H1 (cell line): ENCODE measurements at regions not wholly inside any gene's neighbourhood (a gene's known extent, or its start where the extent isn't known, plus 50 kb on each side); places are given as distances from the start of the nearest gene placed in this dataset.

Experiments used
- CTCF ChIA-PET: fragments of 300-600 bp; sonication (Branson Sonifier 250); formaldehyde crosslinking; loops from one replicate; lab custom pipeline; 2021; ENCODE audit not compliant: partially characterized antibody; lab: Charles Lee
- POLR2A ChIA-PET: fragments of 300-600 bp; sonication (Branson Sonifier 250); formaldehyde crosslinking; loops from one replicate; lab custom pipeline; 2021; ENCODE audit warnings: inconsistent platforms; ENCODE audit not compliant: partially characterized antibody; lab: Charles Lee
- DNase-seq, 2 experiments: peaks; one replicate each; pipeline versions ENCODE4 v3.0.0 to v3.0.0-alpha.2; 2010 to 2022; ENCODE audit warnings: low spot score in 2 of 2, low read depth in 1 of 2, mixed read lengths in 1 of 2
- FAIRE-seq: peaks from 2 replicates; lab custom pipeline; 2011; peaks lifted over from hg19 to GRCh38; lab: Jason Lieb, UNC
- H2AFZ ChIP-seq: 2 replicates; pipeline ENCODE4 v1.8.1; 2012; ENCODE audit warnings: low read length, inconsistent platforms
- H2AK5ac ChIP-seq: 2 replicates; pipeline ENCODE4 v1.6.1; 2013; ENCODE audit warnings: low read depth, low read length
- H2BK120ac ChIP-seq: replicated peaks from 2 replicates; pipeline ENCODE3; 2013; ENCODE audit warnings: low read depth, low read length, inconsistent platforms
- H2BK12ac ChIP-seq: 2 replicates; pipeline ENCODE4 v1.6.1; 2013; ENCODE audit warnings: low read depth, low read length
- H2BK15ac ChIP-seq: 2 replicates; pipeline ENCODE4 v1.6.1; 2013; ENCODE audit warnings: low read length
- H2BK20ac ChIP-seq: 2 replicates; pipeline ENCODE4 v1.6.1; 2013; ENCODE audit warnings: low read length
- H2BK5ac ChIP-seq: 2 replicates; pipeline ENCODE4 v1.6.1; 2013; ENCODE audit warnings: low read depth, low read length
- H3K14ac ChIP-seq: 2 replicates; pipeline ENCODE4 v1.6.1; 2013; ENCODE audit warnings: inconsistent platforms; ENCODE audit not compliant: insufficient read length
- H3K18ac ChIP-seq: 2 replicates; pipeline ENCODE4 v1.6.1; 2013; ENCODE audit warnings: low read length; ENCODE audit errors: extremely low read depth
- H3K23ac ChIP-seq: 2 replicates; pipeline ENCODE4 v1.6.1; 2013; ENCODE audit warnings: inconsistent platforms; ENCODE audit not compliant: insufficient read length
- H3K23me2 ChIP-seq: 2 replicates; pipeline ENCODE4 v1.6.1; 2013; ENCODE audit warnings: low read depth, low read length
- H3K27ac ChIP-seq: 2 replicates; pipeline ENCODE4 v1.6.1; 2011; ENCODE audit warnings: low read depth, low read length, inconsistent platforms
- H3K27me3 ChIP-seq, 4 experiments: replicated peaks in 1 of 4; 1 replicate in 1 of 4; 2 replicates in 3 of 4; pipeline versions ENCODE4 v1.6.1 to v1.8.1; 2011 to 2013; ENCODE audit warnings: low read length in 3 of 4, mild to moderate bottlenecking in 3 of 4, inconsistent platforms in 2 of 4, mixed read lengths in 2 of 4, moderate library complexity in 1 of 4; ENCODE audit not compliant: control insufficient read depth in 3 of 4, insufficient read depth in 3 of 4; ENCODE audit errors: extremely low read depth in 1 of 4
- H3K36me3 ChIP-seq, 4 experiments: 2 replicates each; pipeline versions ENCODE4 v1.6.1 to v1.8.1; 2011 to 2013; ENCODE audit warnings: mild to moderate bottlenecking in 4 of 4, low read length in 3 of 4, moderate library complexity in 2 of 4, control low read depth in 1 of 4, inconsistent platforms in 1 of 4; ENCODE audit not compliant: insufficient read depth in 4 of 4, control insufficient read depth in 2 of 4
- H3K4ac ChIP-seq: replicated peaks from 2 replicates; pipeline ENCODE3; 2013; ENCODE audit warnings: low read length, low read depth, mixed read lengths, inconsistent platforms; ENCODE audit not compliant: insufficient read length
- H3K4me1 ChIP-seq, 4 experiments: replicated peaks in 1 of 4; 1 replicate in 1 of 4; 2 replicates in 3 of 4; pipeline versions ENCODE4 v1.6.1 to v1.8.1; 2011 to 2013; ENCODE audit warnings: low read length in 3 of 4, inconsistent platforms in 2 of 4, mixed read lengths in 1 of 4; ENCODE audit not compliant: insufficient read depth in 4 of 4, control insufficient read depth in 3 of 4
- H3K4me2 ChIP-seq, 2 experiments: 2 replicates each; pipeline versions ENCODE4 v1.6.1 to v1.8.1; 2011 to 2013; ENCODE audit warnings: low read depth in 2 of 2, low read length in 2 of 2, control low read depth in 1 of 2, inconsistent platforms in 1 of 2, mild to moderate bottlenecking in 1 of 2; ENCODE audit not compliant: insufficient read depth in 1 of 2
- H3K4me3 ChIP-seq, 4 experiments: fragments of 200-600, 300-600 bp in 1 of 4; sonication (generic), shearing (Covaris generic), sonication (Bioruptor Twin) in 1 of 4; 2 replicates each; pipeline versions ENCODE4 v1.5.1 to v1.8.1; 2011 to 2016; ENCODE audit warnings: low read length in 4 of 4, low read depth in 3 of 4, control low read depth in 2 of 4, inconsistent platforms in 2 of 4, mild to moderate bottlenecking in 2 of 4, mixed read lengths in 1 of 4, moderate library complexity in 1 of 4; ENCODE audit not compliant: insufficient read depth in 2 of 4; ENCODE audit errors: extremely low read depth in 1 of 4
- H3K56ac ChIP-seq: replicated peaks from 2 replicates; pipeline ENCODE3; 2013; ENCODE audit warnings: low read depth, mild to moderate bottlenecking, mixed read lengths, low read length, inconsistent platforms; ENCODE audit not compliant: insufficient read length
- H3K79me1 ChIP-seq: 2 replicates; pipeline ENCODE4 v1.6.1; 2013; ENCODE audit warnings: low read depth, low read length, control low read depth
- H3K79me2 ChIP-seq, 2 experiments: 2 replicates each; pipeline versions ENCODE4 v1.6.1 to v1.8.1; 2012 to 2013; ENCODE audit warnings: low read length in 2 of 2, mild to moderate bottlenecking in 2 of 2, inconsistent platforms in 1 of 2; ENCODE audit not compliant: insufficient read depth in 2 of 2, control insufficient read depth in 1 of 2
- H3K9ac ChIP-seq, 4 experiments: replicated peaks in 1 of 4; 1 replicate in 1 of 4; 2 replicates in 3 of 4; pipeline versions ENCODE4 v1.6.1 to v1.8.1; 2011 to 2013; ENCODE audit warnings: low read depth in 3 of 4, low read length in 3 of 4, control low read depth in 2 of 4, mild to moderate bottlenecking in 2 of 4, moderate library complexity in 2 of 4, inconsistent platforms in 1 of 4; ENCODE audit errors: extremely low read depth in 1 of 4
- H3K9me3 ChIP-seq, 2 experiments: 2 replicates each; pipeline versions ENCODE4 v1.6.1 to v1.8.1; 2012 to 2013; ENCODE audit warnings: mild to moderate bottlenecking in 2 of 2, moderate library complexity in 2 of 2, control low read depth in 1 of 2, inconsistent platforms in 1 of 2, low read depth in 1 of 2, low read length in 1 of 2, mixed read lengths in 1 of 2; ENCODE audit not compliant: insufficient read depth in 2 of 2
- H4K20me1 ChIP-seq, 2 experiments: replicated peaks in 1 of 2; 2 replicates each; pipeline versions ENCODE3 to v1.8.1; 2011 to 2013; ENCODE audit warnings: inconsistent platforms in 2 of 2, low read length in 2 of 2, mild to moderate bottlenecking in 1 of 2; ENCODE audit not compliant: insufficient read depth in 2 of 2, control insufficient read depth in 1 of 2
- H4K5ac ChIP-seq: 2 replicates; pipeline ENCODE4 v1.6.1; 2013; ENCODE audit warnings: low read length, low read depth, mixed read lengths, inconsistent platforms; ENCODE audit not compliant: insufficient read length
- H4K8ac ChIP-seq: 2 replicates; pipeline ENCODE4 v1.8.0; 2013; ENCODE audit warnings: mild to moderate bottlenecking, moderate library complexity, low read length, inconsistent platforms; ENCODE audit not compliant: insufficient read depth; ENCODE audit errors: extremely low read depth
- H4K91ac ChIP-seq: replicated peaks from 2 replicates; pipeline ENCODE3; 2013; ENCODE audit warnings: low read length, mixed read lengths, inconsistent platforms; ENCODE audit not compliant: insufficient read length
- ATF2 ChIP-seq: IDR thresholded peaks from 2 replicates; pipeline ENCODE4 v1.6.1; 2012; ENCODE audit warnings: low read length, inconsistent platforms
- BCL11A ChIP-seq, 2 experiments: IDR thresholded peaks; one replicate each; pipeline ENCODE4 v1.6.1; 2011; ENCODE audit warnings: low read depth in 2 of 2, low read length in 2 of 2, mild to moderate bottlenecking in 2 of 2
- CBX8 ChIP-seq: fragments of 300-800, 300-1000 bp; sonication (generic); IDR thresholded peaks from 2 replicates; pipeline ENCODE4 v1.7.1; 2016; ENCODE audit warnings: low read depth, low read length, borderline replicate concordance
- CEBPB ChIP-seq: IDR thresholded peaks from 2 replicates; pipeline ENCODE4 v1.6.1; 2012; ENCODE audit warnings: low read depth, low read length
- CREB1 ChIP-seq: IDR thresholded peaks from 2 replicates; pipeline ENCODE4 v1.6.1; 2012; ENCODE audit warnings: inconsistent platforms
- EP300 ChIP-seq, 2 experiments: IDR thresholded peaks; 1 replicate in 1 of 2; 2 replicates in 1 of 2; pipeline ENCODE4 v1.6.1; 2011 to 2012; ENCODE audit warnings: low read depth in 2 of 2, low read length in 2 of 2, mild to moderate bottlenecking in 2 of 2, borderline replicate concordance in 1 of 2, inconsistent platforms in 1 of 2, moderate library complexity in 1 of 2
- KDM1A ChIP-seq: fragments of 200-600, 300-600 bp; sonication (generic); IDR thresholded peaks from 2 replicates; pipeline ENCODE4 v1.7.1; 2016; ENCODE audit warnings: mild to moderate bottlenecking, low read length, borderline replicate concordance
- KDM5A ChIP-seq: fragments of 200-600 bp; IDR thresholded peaks from 2 replicates; pipeline ENCODE4 v1.7.1; 2012; ENCODE audit warnings: mild to moderate bottlenecking, low read length, inconsistent platforms, mixed read lengths
- RXRA ChIP-seq: IDR thresholded peaks from 2 replicates; pipeline ENCODE4 v1.6.1; 2011; ENCODE audit warnings: low read depth, mild to moderate bottlenecking, low read length, moderate library complexity; ENCODE audit not compliant: insufficient read depth
- whole genome bisulfite sequencing, 2 experiments: shearing (Covaris generic) in 1 of 2; methylation state at CpG; one replicate each; pipeline versions ENCODE4 v1.1.6 to v1.1.7; 2013 to 2015; ENCODE audit warnings: low lambda C conversion rate in 2 of 2, mixed read lengths in 2 of 2, inconsistent platforms in 1 of 2, low coverage in 1 of 2, missing lambda C conversion rate in 1 of 2; ENCODE audit not compliant: insufficient replicate concordance in 2 of 2, insufficient coverage in 1 of 2, insufficient read length in 1 of 2; ENCODE audit errors: extremely low coverage in 1 of 2, missing lambda C conversion rate in 1 of 2; 5-methylcytosine and 5-hydroxymethylcytosine counted together

- no peak overlapping the region for H2BK15ac ChIP-seq
- H3K9ac ChIP-seq: no peak overlapping the region; a peak in 1 of 7 replicates
- no peak overlapping the region for H3K14ac ChIP-seq
- H3K79me1 ChIP-seq: no peaks in the 10 kb centered on the region
- no peak overlapping the region for H3K4me3 ChIP-seq
- no peak overlapping the region for H3K56ac ChIP-seq
- no peak overlapping the region for H3K18ac ChIP-seq
- DNase-seq (no peak), FAIRE-seq (no peak)
- no peaks in the 10 kb centered on the region for H4K20me1 ChIP-seq
- CTCF ChIA-PET: no interaction called here
- TF ChIP-seq CREB1 (no peak), CEBPB (no peak), RXRA (no peak), ATF2 (no peak), BCL11A (IDR thresholded peaks at IDR 0.05; ENCODE audit: low read depth in 2 of 2, low read length in 2 of 2) (no peak), EP300 (IDR thresholded peaks at IDR 0.05; ENCODE audit: borderline replicate concordance in 1 of 2, low read depth in 2 of 2, low read length in 2 of 2) (no peak), CBX8 (no peak), KDM5A (no peak), KDM1A (no peak)
- H3K23ac ChIP-seq: no peak overlapping the region
- WGBS, 2 experiments: 100% methylated on average over 1 of the region's 1 CpG; no CpG with 5 or more reads in 1 of the 2 experiments
- H2BK120ac ChIP-seq: no peak overlapping the region
- no peaks in the 10 kb centered on the region for H3K27me3 ChIP-seq
- no peak overlapping the region for H2BK5ac ChIP-seq
- H3K4me2 ChIP-seq: no peak overlapping the region
- no peak overlapping the region for H2AFZ ChIP-seq
- no peaks in the 10 kb centered on the region; the same call in 1 of the 2 replicates for H3K23me2 ChIP-seq
- peaks cover 0 to 5% (median 0%) of the 10 kb centered on the region in 4 experiments; a peak in 1 of 8 replicates for H3K36me3 ChIP-seq
- H2AK5ac ChIP-seq: no peak overlapping the region
- H4K91ac ChIP-seq: no peak overlapping the region
- H3K9me3 ChIP-seq: peaks cover 7% of the 10 kb centered on the region in 2 experiments; a peak in 3 of 4 replicates
- H2BK20ac ChIP-seq: no peak overlapping the region
- no peak overlapping the region for H3K27ac ChIP-seq
- no peak overlapping the region for H4K5ac ChIP-seq
- H4K8ac ChIP-seq: no peak overlapping the region
- no peak overlapping the region for H2BK12ac ChIP-seq
- no peaks in the 10 kb centered on the region for H3K79me2 ChIP-seq
- no peak overlapping the region for H3K4ac ChIP-seq
- peaks cover 0 to 7% (median 3%) of the 10 kb centered on the region in 4 experiments; a peak in 4 of 7 replicates for H3K4me1 ChIP-seq
- POLR2A ChIA-PET: interaction anchor here (1.5 kb wide), 1 partner anchor 17 kb away, joined by 4 read pairs; no protein-coding TSS in a partner anchor
Measured at GRCh38 chr13:50209631-50210030, 194.4 kb downstream of the KCNRG start.
